Stimulated activated CD4-positive, alpha-beta T cell treated with anti-CD3 and anti-CD28 coated beads, Interleukin-4, amount 100 ng/mL, for 4 hours (primary cell): ENCODE measurements at regions not wholly inside any gene's neighbourhood (a gene's known extent, or its start where the extent isn't known, plus 50 kb on each side); places are given as distances from the start of the nearest gene placed in this dataset.
"Not testable (repeated sequence)": the region's sequence is repeated elsewhere in the genome, so short reads cannot be mapped to it uniquely, and the experiment has no call there.

Source experiments
- DNase-seq, 2 experiments: peaks; one replicate each; pipeline ENCODE4 v3.0.0-alpha.2; 2020

- no peak for DNase-seq
Observed at GRCh38 chr1:38658883-38659282, 200.7 kb downstream of the RRAGC start.

GRCh38 chr1:38657873-38658272 lies 201.7 kb downstream of the RRAGC start:
- no peak for DNase-seq

- DNase-seq: no peak
Observed at GRCh38 chr1:38657207-38657840, 202.2 kb downstream of the RRAGC start.

GRCh38 chr1:38656726-38657125 lies 202.8 kb downstream of the RRAGC start:
- DNase-seq: no peak

DNA sequence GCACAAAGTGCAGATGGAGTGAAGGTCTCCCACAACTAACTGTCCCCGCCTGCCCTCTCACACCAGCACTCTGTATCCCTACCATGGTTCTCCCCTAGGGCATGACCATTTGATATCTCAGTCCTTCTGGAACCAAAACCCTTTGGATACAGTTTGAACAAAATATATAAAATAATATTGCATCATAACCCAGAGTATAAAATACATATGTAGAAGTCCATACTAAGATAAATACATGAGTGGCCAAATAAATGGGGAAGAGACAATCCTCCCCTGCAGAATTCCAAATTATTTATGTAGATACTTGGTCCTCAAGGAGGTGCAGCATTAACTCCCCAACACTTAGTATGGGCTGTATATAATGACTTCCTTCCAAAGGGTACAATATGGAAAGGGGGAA lies 207.4 kb downstream of the RRAGC start:
- DNase-seq: no peak

DNA sequence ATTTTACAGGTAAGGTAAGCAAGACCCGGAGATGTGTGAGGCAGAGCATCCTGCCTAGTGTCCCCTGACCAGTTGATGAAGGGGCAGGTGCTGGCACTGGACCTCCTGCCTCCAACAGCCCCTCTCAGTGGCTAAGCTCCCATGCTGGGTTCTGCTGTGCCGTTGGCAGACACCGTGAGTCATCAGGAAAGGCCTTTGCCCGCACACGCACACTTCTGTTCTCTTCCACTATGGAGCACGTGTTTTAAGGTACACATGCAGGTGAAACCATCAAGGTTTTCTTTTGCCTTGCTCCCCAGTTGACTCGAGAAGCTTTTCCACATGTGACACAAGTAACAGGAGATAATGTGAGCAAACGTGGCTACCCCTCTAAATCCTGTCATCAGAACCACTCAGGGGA lies 207.9 kb downstream of the RRAGC start:
- DNase-seq: no peak

- no peak for DNase-seq
Observed at GRCh38 chr1:38648417-38648816, 211.2 kb downstream of the RRAGC start.

DNA sequence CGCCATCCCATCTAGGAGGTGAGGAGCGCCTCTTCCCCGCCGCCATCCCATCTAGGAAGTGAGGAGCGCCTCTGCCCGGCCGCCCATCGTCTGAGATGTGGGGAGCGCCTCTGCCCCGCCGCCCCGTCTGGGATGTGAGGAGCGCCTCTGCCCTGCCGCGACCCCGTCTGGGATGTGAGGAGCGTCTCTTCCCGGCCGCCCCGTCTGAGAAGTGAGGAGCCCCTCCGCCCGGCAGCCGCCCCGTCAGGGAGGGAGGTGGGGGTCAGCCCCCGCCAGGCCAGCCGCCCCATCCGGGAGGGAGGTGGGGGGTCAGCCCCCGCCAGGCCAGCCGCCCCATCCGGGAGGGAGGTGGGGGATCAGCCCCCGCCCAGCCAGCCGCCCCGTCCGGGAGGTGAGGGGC lies 212.2 kb downstream of the RRAGC start:
- DNase-seq: not testable (repeated sequence)

- DNase-seq: no peak
Observed at GRCh38 chr1:38644092-38644491, 215.5 kb downstream of the RRAGC start.

- DNase-seq: no peak
Observed at GRCh38 chr1:38641661-38642060, 217.9 kb downstream of the RRAGC start.

DNA sequence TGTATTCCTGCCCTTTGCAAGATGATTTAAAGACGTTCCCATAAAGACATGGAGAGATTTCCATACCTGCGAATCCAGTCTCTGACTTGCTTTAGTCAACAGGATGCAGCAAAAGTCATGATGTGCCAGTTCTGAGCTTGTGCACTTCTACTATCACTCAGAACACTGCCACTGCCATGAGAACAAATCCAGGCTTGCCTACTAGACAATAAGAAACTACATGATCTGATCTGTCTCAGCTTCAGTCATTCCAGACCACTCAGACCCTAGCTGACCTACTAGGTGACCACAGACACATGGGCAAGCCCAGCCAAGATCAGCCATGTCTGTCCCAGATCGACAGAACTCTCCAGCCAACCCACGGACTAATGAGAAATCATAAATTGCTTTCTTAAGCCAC lies 219.2 kb downstream of the RRAGC start:
- DNase-seq: no peak

DNA sequence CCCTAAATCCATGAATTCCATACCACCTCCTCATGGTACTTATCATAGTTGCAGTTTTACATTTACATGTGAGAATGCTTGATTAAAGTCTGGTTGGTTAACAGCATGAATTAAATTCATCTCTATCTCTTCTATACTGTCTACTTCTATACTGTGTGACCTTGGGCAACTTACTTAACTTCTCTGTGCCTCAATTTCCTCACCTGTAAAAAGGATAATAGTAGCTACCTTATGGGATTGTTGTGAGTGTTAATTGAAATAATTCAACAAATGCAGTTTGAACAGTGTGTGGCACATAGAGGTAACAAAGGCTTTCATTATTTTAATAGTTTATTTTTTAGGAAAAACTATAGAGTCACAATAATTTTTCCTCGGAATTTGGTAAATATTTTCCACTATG lies 231.3 kb downstream of the RRAGC start:
- DNase-seq: no peak

DNA sequence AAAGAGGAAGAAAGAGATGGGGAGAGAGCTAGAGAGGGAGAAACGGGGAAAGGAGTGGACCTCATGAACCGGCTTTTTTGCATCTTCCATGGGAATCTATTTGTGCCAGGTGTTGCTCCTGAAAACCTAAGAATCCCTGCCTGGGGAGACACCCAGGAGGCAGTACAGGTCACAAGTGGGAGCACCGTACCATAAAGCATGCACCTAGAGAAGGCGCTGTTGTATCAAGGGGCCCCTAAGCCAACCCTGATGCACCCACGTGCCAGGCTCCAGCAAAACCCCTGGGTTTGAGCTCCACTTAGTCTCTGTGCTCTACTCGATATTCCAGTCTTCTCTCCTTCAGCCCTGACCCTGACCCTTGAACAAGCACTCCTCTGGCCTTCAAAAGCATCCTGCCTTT lies 233.6 kb downstream of the RRAGC start:
- DNase-seq: no peak

- no peak for DNase-seq
Observed at GRCh38 chr1:38624336-38625039, 235.1 kb downstream of the RRAGC start.

GRCh38 chr1:38623529-38623928 lies 236.0 kb downstream of the RRAGC start:
- DNase-seq: no peak

GRCh38 chr1:38622197-38622596 lies 237.4 kb downstream of the RRAGC start:
- no peak for DNase-seq

GRCh38 chr1:38616846-38617245 lies 242.7 kb downstream of the RRAGC start:
- DNase-seq: no peak

GRCh38 chr1:38615680-38616079 lies 243.9 kb downstream of the RRAGC start:
- DNase-seq: no peak

- DNase-seq: no peak
Observed at GRCh38 chr1:38614861-38615260, 244.7 kb downstream of the RRAGC start.

DNA sequence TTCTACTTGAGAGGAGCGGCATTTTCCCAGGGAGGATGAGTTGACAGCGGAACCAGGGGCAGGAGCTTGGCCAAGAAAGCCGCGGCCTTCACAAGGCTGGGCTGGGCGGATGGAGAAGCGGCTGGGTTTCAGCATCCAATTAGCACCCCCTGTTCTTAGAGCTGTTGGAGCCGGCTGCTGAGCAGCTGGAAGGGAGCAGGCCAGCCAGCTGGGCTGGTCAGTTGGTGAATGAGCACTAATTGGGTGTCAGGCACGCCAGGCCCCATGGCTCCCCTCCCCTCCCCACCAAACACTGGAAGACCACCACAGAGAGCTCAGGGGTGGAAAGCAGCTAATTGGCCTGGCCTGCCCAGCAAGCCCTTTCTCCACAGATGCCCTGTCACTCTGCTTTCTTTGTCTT lies 245.6 kb downstream of the RRAGC start:
- no peak for DNase-seq

GRCh38 chr1:38612951-38613350 lies 246.6 kb downstream of the RRAGC start:
- no peak for DNase-seq

- DNase-seq: no peak
Observed at GRCh38 chr1:38611664-38612211, 247.8 kb downstream of the RRAGC start.

- no peak for DNase-seq
Observed at GRCh38 chr1:38609166-38610025, 250.2 kb downstream of the RRAGC start.
